ENCODE measurements at regions not wholly inside any gene's neighbourhood (a gene's known extent, or its start where the extent isn't known, plus 50 kb on each side); places are given as distances from the start of the nearest gene placed in this dataset.

GRCh38 chr1:222288053-222288452, 259.9 kb downstream of the HHIPL2 start:
- H3K9me3 Mint-ChIP-seq (ENCODE audit: low read depth): no peaks in the 10 kb centered on the region

GRCh38 chr1:222286011-222286410, 261.9 kb downstream of the HHIPL2 start:
- H3K4me1 Mint-ChIP-seq (ENCODE audit: low read depth): peaks cover 16% of the 10 kb centered on the region

More at GRCh38 chr1:222288053-222288452, 259.9 kb downstream of the HHIPL2 start:
- Mint-ChIP-seq H3K27me3 (ENCODE audit: low read depth) (no peaks in the 10 kb centered on the region), H3K36me3 (ENCODE audit: low read depth) (no peaks in the 10 kb centered on the region), H3K4me3 (ENCODE audit: unreplicated experiment) (no peak overlapping the region), H3K4me1 (ENCODE audit: low read depth) (peaks cover 14% of the 10 kb centered on the region), H3K27ac (ENCODE audit: unreplicated experiment) (no peak overlapping the region)
- no peak for TF ChIP-seq CTCF (IDR thresholded peaks at IDR 0.05)
- no peak for DNase-seq (ENCODE audit: low spot score)

DNA sequence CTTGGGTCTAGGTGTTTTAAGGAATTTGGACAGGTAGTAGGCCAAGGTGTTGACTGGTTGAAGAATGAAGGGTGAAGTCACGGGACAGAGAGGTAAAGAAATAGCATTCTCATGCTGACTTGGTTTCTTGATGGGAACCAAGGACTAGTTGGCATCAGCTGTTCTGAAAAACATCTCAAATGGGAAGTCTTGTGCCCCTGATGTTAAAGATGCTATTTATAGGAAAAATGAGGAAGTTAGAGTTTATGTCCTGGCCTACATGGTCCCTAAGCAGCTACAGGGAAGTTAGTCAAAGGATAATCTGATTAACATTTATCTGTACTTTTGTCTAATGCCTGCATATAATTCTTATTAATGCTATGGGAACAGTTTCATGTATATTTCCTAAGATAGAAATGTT, 262.4 kb downstream of the HHIPL2 start:
- no peaks in the 10 kb centered on the region for H3K27me3 Mint-ChIP-seq (ENCODE audit: low read depth)
- no peak for DNase-seq (ENCODE audit: low spot score)
- no peak for TF ChIP-seq CTCF (IDR thresholded peaks at IDR 0.05)
- H3K36me3 Mint-ChIP-seq (ENCODE audit: low read depth): peaks cover 2% of the 10 kb centered on the region
- peaks cover 16% of the 10 kb centered on the region for H3K4me1 Mint-ChIP-seq (ENCODE audit: low read depth)
- no peak overlapping the region for H3K27ac Mint-ChIP-seq (ENCODE audit: unreplicated experiment)
- peaks cover 9% of the 10 kb centered on the region for H3K9me3 Mint-ChIP-seq (ENCODE audit: low read depth)
- H3K4me3 Mint-ChIP-seq (ENCODE audit: unreplicated experiment): no peak overlapping the region

More at GRCh38 chr1:222286011-222286410, 261.9 kb downstream of the HHIPL2 start:
- TF ChIP-seq CTCF (IDR thresholded peaks at IDR 0.05): no peak
- Mint-ChIP-seq H3K27ac (ENCODE audit: unreplicated experiment) (no peak overlapping the region), H3K4me3 (ENCODE audit: unreplicated experiment) (no peak overlapping the region), H3K27me3 (ENCODE audit: low read depth) (no peaks in the 10 kb centered on the region), H3K9me3 (ENCODE audit: low read depth) (peaks cover 5% of the 10 kb centered on the region), H3K36me3 (ENCODE audit: low read depth) (peaks cover 2% of the 10 kb centered on the region)
- no peak for DNase-seq (ENCODE audit: low spot score)

DNA sequence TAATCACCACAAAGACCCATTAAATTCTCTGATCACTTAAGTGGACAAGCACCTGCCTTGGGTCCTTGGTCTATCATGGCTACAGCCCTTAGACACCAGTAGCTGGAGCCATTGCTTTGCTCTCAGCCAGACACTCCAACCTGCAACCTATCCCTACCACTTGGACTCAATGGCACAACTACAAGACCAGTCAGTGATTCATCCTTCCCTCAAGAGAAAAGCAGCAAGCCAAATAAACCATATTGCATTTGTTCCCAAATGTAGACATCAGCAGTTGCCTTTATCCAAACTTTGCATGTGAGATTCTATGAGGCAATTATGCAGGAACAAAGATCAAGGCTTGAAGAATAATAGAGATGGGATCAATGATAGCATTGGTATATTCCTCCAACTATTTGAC, 263.4 kb downstream of the HHIPL2 start:
- H3K4me1 Mint-ChIP-seq (ENCODE audit: low read depth): peaks cover 16% of the 10 kb centered on the region
- no peak for DNase-seq (ENCODE audit: low spot score)
- H3K27me3 Mint-ChIP-seq (ENCODE audit: low read depth): no peaks in the 10 kb centered on the region
- no peak overlapping the region for H3K27ac Mint-ChIP-seq (ENCODE audit: unreplicated experiment)
- H3K4me3 Mint-ChIP-seq (ENCODE audit: unreplicated experiment): no peak overlapping the region
- H3K9me3 Mint-ChIP-seq (ENCODE audit: low read depth): peaks cover 9% of the 10 kb centered on the region
- TF ChIP-seq CTCF (IDR thresholded peaks at IDR 0.05): no peak
- H3K36me3 Mint-ChIP-seq (ENCODE audit: low read depth): peaks cover 2% of the 10 kb centered on the region

DNA sequence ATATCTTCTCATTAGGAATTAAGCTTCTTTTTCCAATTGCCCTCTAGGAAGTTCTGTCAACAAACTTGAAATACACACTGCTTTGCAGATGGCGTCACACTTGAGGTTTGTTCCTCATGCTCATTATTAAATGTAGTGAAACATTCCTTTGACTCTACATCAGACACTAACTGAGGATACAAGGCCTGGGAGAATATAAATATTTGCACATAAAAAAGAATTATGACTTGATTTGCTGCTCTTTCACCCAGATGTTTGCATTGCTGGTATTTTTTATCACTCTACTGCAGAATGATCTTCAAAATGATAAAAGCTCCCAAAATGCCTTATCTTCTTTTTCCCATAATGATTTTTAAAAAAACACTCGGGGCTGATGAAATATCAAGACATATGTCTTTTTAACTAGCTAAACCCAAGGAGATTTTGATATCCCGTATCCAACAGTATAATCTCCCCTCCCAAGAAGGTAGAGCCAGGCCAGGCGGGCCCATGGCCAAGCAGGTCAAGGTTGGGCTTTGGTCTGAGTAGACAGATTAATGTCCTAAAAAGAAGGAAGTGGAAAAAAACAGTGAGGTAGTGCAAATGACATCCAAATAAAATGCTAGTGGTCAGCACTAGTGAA, 264.6 kb downstream of the HHIPL2 start:
- no peaks in the 10 kb centered on the region for H3K27me3 Mint-ChIP-seq (ENCODE audit: low read depth)
- peaks cover 13% of the 10 kb centered on the region for H3K9me3 Mint-ChIP-seq (ENCODE audit: low read depth)
- no peak overlapping the region for H3K4me3 Mint-ChIP-seq (ENCODE audit: unreplicated experiment)
- H3K36me3 Mint-ChIP-seq (ENCODE audit: low read depth): peaks cover 3% of the 10 kb centered on the region
- no peak for DNase-seq (ENCODE audit: low spot score)
- H3K4me1 Mint-ChIP-seq (ENCODE audit: low read depth): peaks cover 16% of the 10 kb centered on the region
- no peak for TF ChIP-seq CTCF (IDR thresholded peaks at IDR 0.05)
- peak overlapping the region; percentile 89 for H3K27ac Mint-ChIP-seq (ENCODE audit: unreplicated experiment)

Measured in chondrocyte (in vitro differentiated cells).